ENCODE measurements at regions not wholly inside any gene's neighbourhood (a gene's known extent, or its start where the extent isn't known, plus 50 kb on each side); places are given as distances from the start of the nearest gene placed in this dataset.
"Not testable (repeated sequence)": the region's sequence is repeated elsewhere in the genome, so short reads cannot be mapped to it uniquely, and the experiment has no call there.

- not testable (repeated sequence) for DNase-seq
These were observed 52.6 kb upstream of the KIF26B start for GRCh38 chr1:245102149-245102548.

- DNase-seq = no peak
These were observed 55.4 kb upstream of the KIF26B start for GRCh38 chr1:245099401-245099800.

- no peak for DNase-seq
These were observed 55.9 kb upstream of the KIF26B start for GRCh38 chr1:245098924-245099323.

GRCh38 chr1:245096311-245097066 is 58.3 kb upstream of the KIF26B start:
- DNase-seq = no peak

- no peak for DNase-seq
These were observed 58.9 kb upstream of the KIF26B start for GRCh38 chr1:245095903-245096302.

GRCh38 chr1:245094954-245095353 is 59.8 kb upstream of the KIF26B start:
- DNase-seq = no peak

GRCh38 chr1:245094092-245094491 is 60.7 kb upstream of the KIF26B start:
- DNase-seq = no peak

- DNase-seq = no peak
These were observed 62.2 kb upstream of the KIF26B start for GRCh38 chr1:245092638-245092976.

GRCh38 chr1:245091818-245092637 is 62.8 kb upstream of the KIF26B start:
- DNase-seq = no peak

GRCh38 chr1:245091171-245091621 is 63.6 kb upstream of the KIF26B start:
- no peak for DNase-seq

- DNase-seq = no peak
These were observed 64.2 kb upstream of the KIF26B start for GRCh38 chr1:245090491-245091090.

GRCh38 chr1:245087723-245088122 is 67.1 kb upstream of the KIF26B start:
- no peak for DNase-seq

- no peak for DNase-seq
These were observed 68.3 kb upstream of the KIF26B start for GRCh38 chr1:245086389-245086969.

GRCh38 chr1:245085508-245086095 is 69.2 kb upstream of the KIF26B start:
- no peak for DNase-seq

- no peak for DNase-seq
These were observed 70.2 kb upstream of the KIF26B start for GRCh38 chr1:245084551-245084950.

- DNase-seq = no peak
These were observed 75.7 kb upstream of the KIF26B start for GRCh38 chr1:245079021-245079609.

GRCh38 chr1:245074898-245075297 is 79.9 kb upstream of the KIF26B start:
- DNase-seq = no peak

GRCh38 chr1:245074232-245074747 is 80.5 kb upstream of the KIF26B start:
- no peak for DNase-seq

- no peak for DNase-seq
These were observed 83.8 kb upstream of the KIF26B start for GRCh38 chr1:245070836-245071615.

- DNase-seq = no peak
These were observed 87.5 kb upstream of the KIF26B start for GRCh38 chr1:245067257-245067656.

- DNase-seq = no peak
These were observed 92.0 kb upstream of the KIF26B start for GRCh38 chr1:245062741-245063305.

All from CD4-positive, alpha-beta T cell treated with Interleukin-15 for 1 hour (primary cell).